Trophoblast cell (in vitro differentiated cells and primary cell): ENCODE measurements at regions not wholly inside any gene's neighbourhood (a gene's known extent, or its start where the extent isn't known, plus 50 kb on each side); places are given as distances from the start of the nearest gene placed in this dataset.

ENCODE experiments used
- DNase-seq, 2 donors: peaks; one replicate each; pipeline ENCODE4 v3.0.0-alpha.2; 2016
- H2AFZ ChIP-seq: 2 replicates; pipeline ENCODE4 v1.6.1; 2013; ENCODE audit warnings: low read length, moderate library complexity, mild to moderate bottlenecking; ENCODE audit not compliant: insufficient read depth, poor library complexity
- H2AK5ac ChIP-seq: 2 replicates; pipeline ENCODE4 v1.6.1; 2013; ENCODE audit warnings: mild to moderate bottlenecking, low read length
- H2BK120ac ChIP-seq: 2 replicates; pipeline ENCODE4 v1.6.1; 2013; ENCODE audit warnings: low read length, mild to moderate bottlenecking, moderate library complexity; ENCODE audit not compliant: insufficient read depth, poor library complexity
- H2BK12ac ChIP-seq: 2 replicates; pipeline ENCODE4 v1.6.1; 2013; ENCODE audit warnings: mild to moderate bottlenecking, low read length, moderate library complexity
- H2BK5ac ChIP-seq: 2 replicates; pipeline ENCODE4 v1.6.1; 2013; ENCODE audit warnings: low read length, low read depth, moderate library complexity, mild to moderate bottlenecking; ENCODE audit not compliant: poor library complexity
- H3K14ac ChIP-seq: 2 replicates; pipeline ENCODE4 v1.6.1; 2013; ENCODE audit warnings: mild to moderate bottlenecking, low read length
- H3K18ac ChIP-seq: 2 replicates; pipeline ENCODE4 v1.6.1; 2013; ENCODE audit warnings: mild to moderate bottlenecking, low read length
- H3K23ac ChIP-seq: 2 replicates; pipeline ENCODE4 v1.6.1; 2013; ENCODE audit warnings: low read length
- H3K27ac ChIP-seq: 2 replicates; pipeline ENCODE4 v1.5.1; 2013; ENCODE audit warnings: low read depth, mild to moderate bottlenecking, inconsistent platforms, low read length, moderate library complexity
- H3K27me3 ChIP-seq: 2 replicates; pipeline ENCODE4 v1.6.1; 2013; ENCODE audit warnings: inconsistent platforms, mild to moderate bottlenecking, low read length, moderate library complexity; ENCODE audit not compliant: insufficient read depth
- H3K36me3 ChIP-seq, 2 experiments: 1 replicate in 1 of 2; 2 replicates in 1 of 2; pipeline ENCODE4 v1.6.1; 2013; ENCODE audit warnings: low read length in 2 of 2, mild to moderate bottlenecking in 2 of 2, moderate library complexity in 1 of 2; ENCODE audit not compliant: insufficient read depth in 2 of 2, control insufficient read depth in 1 of 2
- H3K4ac ChIP-seq: 2 replicates; pipeline ENCODE4 v1.6.1; 2013; ENCODE audit warnings: low read depth, mild to moderate bottlenecking, low read length, moderate library complexity
- H3K4me1 ChIP-seq, 2 experiments: 1 replicate in 1 of 2; 2 replicates in 1 of 2; pipeline ENCODE4 v1.6.1; 2013; ENCODE audit warnings: low read length in 2 of 2, mild to moderate bottlenecking in 2 of 2, moderate library complexity in 1 of 2; ENCODE audit not compliant: insufficient read depth in 2 of 2, control insufficient read depth in 1 of 2
- H3K4me2 ChIP-seq: 2 replicates; pipeline ENCODE4 v1.6.1; 2013; ENCODE audit warnings: inconsistent platforms, mild to moderate bottlenecking, low read length, moderate library complexity
- H3K4me3 ChIP-seq: 2 replicates; pipeline ENCODE4 v1.5.1; 2013; ENCODE audit warnings: mild to moderate bottlenecking, low read depth, low read length, inconsistent platforms
- H3K79me1 ChIP-seq: one replicate; pipeline ENCODE4 v1.6.1; 2013; ENCODE audit warnings: low read length
- H3K79me2 ChIP-seq: 2 replicates; pipeline ENCODE4 v1.6.1; 2013; ENCODE audit warnings: low read length, mild to moderate bottlenecking; ENCODE audit not compliant: control insufficient read depth, insufficient read depth, poor library complexity
- H3K9ac ChIP-seq: 2 replicates; pipeline ENCODE4 v1.6.1; 2013; ENCODE audit warnings: mild to moderate bottlenecking, low read length
- H3K9me3 ChIP-seq: 2 replicates; pipeline ENCODE4 v1.6.1; 2013; ENCODE audit warnings: low read depth, mild to moderate bottlenecking, control low read depth, inconsistent platforms, low read length; ENCODE audit not compliant: insufficient read depth
- H4K12ac ChIP-seq: 2 replicates; pipeline ENCODE4 v1.6.1; 2013; ENCODE audit warnings: low read depth, mild to moderate bottlenecking, low read length, moderate library complexity
- H4K8ac ChIP-seq: 2 replicates; pipeline ENCODE4 v1.6.1; 2013; ENCODE audit warnings: low read depth, mild to moderate bottlenecking, low read length, moderate library complexity
- H4K91ac ChIP-seq: one replicate; pipeline ENCODE4 v1.6.1; 2013; ENCODE audit warnings: low read depth, mild to moderate bottlenecking, low read length, moderate library complexity
- WGBS: extraction: QIAGEN DNeasy Blood & Tissue Kit; methylation state at CpG from one replicate; pipeline ENCODE4 v1.1.7; 2013; ENCODE audit warnings: missing lambda C conversion rate; ENCODE audit not compliant: insufficient read length, insufficient coverage; ENCODE audit errors: extremely low coverage; 5-methylcytosine and 5-hydroxymethylcytosine counted together

GRCh38 chr4:115491686-115492085 is 378.3 kb upstream of the NDST4 start:
- H3K9ac ChIP-seq = no peak overlapping the region
- no peak overlapping the region for H4K91ac ChIP-seq
- no peak overlapping the region for H3K4ac ChIP-seq
- H3K79me1 ChIP-seq = no peaks in the 10 kb centered on the region
- H3K9me3 ChIP-seq = no peaks in the 10 kb centered on the region
- H4K8ac ChIP-seq = no peak overlapping the region
- no peak overlapping the region for H2AK5ac ChIP-seq
- H3K18ac ChIP-seq = no peak overlapping the region
- no peak overlapping the region for H3K14ac ChIP-seq
- no peak overlapping the region for H2BK120ac ChIP-seq
- WGBS = no CpG with 5 or more reads among the region's 1 CpG
- H3K4me2 ChIP-seq = no peak overlapping the region
- no peak for DNase-seq
- H2BK12ac ChIP-seq = no peak overlapping the region
- H3K4me1 ChIP-seq = no peaks in the 10 kb centered on the region
- no peak overlapping the region for H2BK5ac ChIP-seq
- no peak overlapping the region for H3K23ac ChIP-seq
- H4K12ac ChIP-seq = no peak overlapping the region
- H3K27ac ChIP-seq = no peak overlapping the region
- H3K4me3 ChIP-seq = no peak overlapping the region
- no peak overlapping the region for H2AFZ ChIP-seq
- H3K27me3 ChIP-seq = no peaks in the 10 kb centered on the region
- H3K36me3 ChIP-seq = no peaks in the 10 kb centered on the region
- H3K79me2 ChIP-seq = no peaks in the 10 kb centered on the region

GRCh38 chr4:115489279-115489678 is 375.9 kb upstream of the NDST4 start:
- no CpG with 5 or more reads among the region's 2 CpGs for WGBS
- Histone ChIP-seq H2AK5ac (no peak overlapping the region), H3K23ac (no peak overlapping the region), H3K79me2 (no peaks in the 10 kb centered on the region), H3K36me3 (no peaks in the 10 kb centered on the region), H2BK5ac (no peak overlapping the region), H3K4me2 (no peak overlapping the region), H4K8ac (no peak overlapping the region), H3K79me1 (no peaks in the 10 kb centered on the region), H3K27ac (no peak overlapping the region), H3K4me1 (no peaks in the 10 kb centered on the region), H3K27me3 (no peaks in the 10 kb centered on the region), H3K4ac (no peak overlapping the region), H2BK12ac (no peak overlapping the region), H4K91ac (no peak overlapping the region), H2BK120ac (no peak overlapping the region), H2AFZ (no peak overlapping the region), H3K18ac (no peak overlapping the region), H4K12ac (no peak overlapping the region), H3K4me3 (no peak overlapping the region), H3K9me3 (no peaks in the 10 kb centered on the region), H3K9ac (no peak overlapping the region), H3K14ac (no peak overlapping the region)
- DNase-seq = no peak

GRCh38 chr4:115485402-115485801 is 372.0 kb upstream of the NDST4 start:
- no CpG with 5 or more reads among the region's 2 CpGs for WGBS

GRCh38 chr4:115484479-115484878 is 371.1 kb upstream of the NDST4 start:
- Histone ChIP-seq H4K8ac (no peak overlapping the region), H2BK120ac (no peak overlapping the region), H2AK5ac (no peak overlapping the region), H3K4me1 (no peaks in the 10 kb centered on the region), H2BK12ac (no peak overlapping the region), H3K79me1 (no peaks in the 10 kb centered on the region), H2BK5ac (no peak overlapping the region), H3K27ac (no peak overlapping the region), H3K79me2 (no peaks in the 10 kb centered on the region), H4K91ac (no peak overlapping the region), H3K4me3 (no peak overlapping the region), H3K4ac (no peak overlapping the region), H3K27me3 (no peaks in the 10 kb centered on the region), H3K9ac (no peak overlapping the region), H3K9me3 (no peaks in the 10 kb centered on the region), H3K23ac (no peak overlapping the region), H2AFZ (no peak overlapping the region), H3K36me3 (no peaks in the 10 kb centered on the region), H4K12ac (no peak overlapping the region), H3K4me2 (no peak overlapping the region), H3K14ac (no peak overlapping the region), H3K18ac (no peak overlapping the region)
- WGBS = no CpG with 5 or more reads among the region's 4 CpGs
- DNase-seq = no peak

More at GRCh38 chr4:115485402-115485801, 372.0 kb upstream of the NDST4 start:
- Histone ChIP-seq H2BK5ac (no peak overlapping the region), H4K91ac (no peak overlapping the region), H3K23ac (no peak overlapping the region), H3K18ac (no peak overlapping the region), H3K4me1 (no peaks in the 10 kb centered on the region), H2BK120ac (no peak overlapping the region), H3K27me3 (no peaks in the 10 kb centered on the region), H3K4me2 (no peak overlapping the region), H4K12ac (no peak overlapping the region), H2BK12ac (no peak overlapping the region), H2AFZ (no peak overlapping the region), H3K9ac (no peak overlapping the region), H2AK5ac (no peak overlapping the region), H3K4me3 (no peak overlapping the region), H3K36me3 (no peaks in the 10 kb centered on the region), H3K9me3 (no peaks in the 10 kb centered on the region), H4K8ac (no peak overlapping the region), H3K14ac (no peak overlapping the region), H3K27ac (no peak overlapping the region), H3K4ac (no peak overlapping the region), H3K79me1 (no peaks in the 10 kb centered on the region), H3K79me2 (no peaks in the 10 kb centered on the region)
- DNase-seq = no peak
